CD4-positive, alpha-beta T cell treated with Interleukin-4 for 1 hour (primary cell): ENCODE measurements at regions not wholly inside any gene's neighbourhood (a gene's known extent, or its start where the extent isn't known, plus 50 kb on each side); places are given as distances from the start of the nearest gene placed in this dataset.

Source experiments
- DNase-seq, 2 donors: peaks; one replicate each; pipeline ENCODE4 v3.0.0-alpha.2; 2020 to 2022

- no peak for DNase-seq
These were observed 155.0 kb downstream of the OAT start for GRCh38 chr10:124263726-124264125.

GRCh38 chr10:124262971-124263370 lies 155.8 kb downstream of the OAT start:
- no peak for DNase-seq

GRCh38 chr10:124262234-124262865 lies 156.4 kb downstream of the OAT start:
- no peak for DNase-seq

GRCh38 chr10:124259139-124259825 lies 159.4 kb downstream of the OAT start:
- DNase-seq = peak in 1 of 2 donors; percentile 39

GRCh38 chr10:124257781-124258180 lies 160.9 kb downstream of the OAT start:
- DNase-seq = no peak

GRCh38 chr10:124256151-124256550 lies 162.6 kb downstream of the OAT start:
- DNase-seq = no peak

GRCh38 chr10:124255556-124255955 lies 162.2 kb upstream of the CHST15 start:
- DNase-seq = no peak

- DNase-seq = no peak
These were observed 161.1 kb upstream of the CHST15 start for GRCh38 chr10:124254490-124254889.

- DNase-seq = no peak
These were observed 159.6 kb upstream of the CHST15 start for GRCh38 chr10:124253006-124253405.

- no peak for DNase-seq
These were observed 158.8 kb upstream of the CHST15 start for GRCh38 chr10:124252097-124252715.

GRCh38 chr10:124251317-124252065 lies 158.1 kb upstream of the CHST15 start:
- DNase-seq = no peak

GRCh38 chr10:124250506-124250905 lies 157.1 kb upstream of the CHST15 start:
- DNase-seq = no peak

GRCh38 chr10:124249812-124250432 lies 156.5 kb upstream of the CHST15 start:
- DNase-seq = no peak

GRCh38 chr10:124249196-124249595 lies 155.8 kb upstream of the CHST15 start:
- DNase-seq = no peak

GRCh38 chr10:124248056-124249045 lies 155.0 kb upstream of the CHST15 start:
- no peak for DNase-seq

- no peak for DNase-seq
These were observed 152.5 kb upstream of the CHST15 start for GRCh38 chr10:124245806-124246440.

- no peak for DNase-seq
These were observed 151.8 kb upstream of the CHST15 start for GRCh38 chr10:124245191-124245590.

GRCh38 chr10:124244256-124244877 lies 151.0 kb upstream of the CHST15 start:
- DNase-seq = no peak

GRCh38 chr10:124243702-124244121 lies 150.3 kb upstream of the CHST15 start:
- no peak for DNase-seq

GRCh38 chr10:124242791-124243190 lies 149.4 kb upstream of the CHST15 start:
- DNase-seq = no peak

GRCh38 chr10:124242365-124242764 lies 149.0 kb upstream of the CHST15 start:
- DNase-seq = no peak
